ENCODE measurements at regions not wholly inside any gene's neighbourhood (a gene's known extent, or its start where the extent isn't known, plus 50 kb on each side); places are given as distances from the start of the nearest gene placed in this dataset.
"Not testable (repeated sequence)": the region's sequence is repeated elsewhere in the genome, so short reads cannot be mapped to it uniquely, and the experiment has no call there.

GRCh38 chr1:88609051-88609450 is 75.0 kb upstream of the PKN2 start:
- DNase-seq: no peak

GRCh38 chr1:88610687-88611086 is 73.4 kb upstream of the PKN2 start:
- DNase-seq: no peak

GRCh38 chr1:88612292-88612691 is 71.8 kb upstream of the PKN2 start:
- no peak for DNase-seq

GRCh38 chr1:88612773-88613172 is 71.3 kb upstream of the PKN2 start:
- no peak for DNase-seq

- no peak for DNase-seq
Observed at GRCh38 chr1:88618331-88618730, 65.7 kb upstream of the PKN2 start.

- not testable (repeated sequence) for DNase-seq
Observed at GRCh38 chr1:88623101-88623500, 61.0 kb upstream of the PKN2 start.

Measured in NCI-H2029 (cell line).